H1 (cell line): ENCODE measurements at regions not wholly inside any gene's neighbourhood (a gene's known extent, or its start where the extent isn't known, plus 50 kb on each side); places are given as distances from the start of the nearest gene placed in this dataset.

Experiments
- CHD2 ChIP-seq: IDR thresholded peaks from 2 replicates; pipeline ENCODE4 v1.6.1; 2012; ENCODE audit warnings: low read length, improper control_type of control experiment
- RAD21 ChIP-seq, 2 experiments: IDR thresholded peaks in 1 of 2; conservative IDR thresholded peaks in 1 of 2; 2 replicates each; pipeline ENCODE4 v1.6.1; 2011; ENCODE audit warnings: low read depth in 2 of 2, low read length in 2 of 2, improper control_type of control experiment in 1 of 2, inconsistent platforms in 1 of 2, mild to moderate bottlenecking in 1 of 2, moderate library complexity in 1 of 2

- no peak for TF ChIP-seq RAD21 (IDR thresholded peaks at IDR 0.05 in 1 of 2, conservative IDR thresholded peaks at IDR 0.05 in 1 of 2; ENCODE audit: low read depth in 2 of 2, low read length in 2 of 2)
- no peak for TF ChIP-seq CHD2
- TF ChIP-seq, all 59 proteins: peak for 0
Measured at GRCh38 chrX:14290335-14290734, 239.0 kb upstream of the GLRA2 start (continued).
